ENCODE measurements at regions not wholly inside any gene's neighbourhood (a gene's known extent, or its start where the extent isn't known, plus 50 kb on each side); places are given as distances from the start of the nearest gene placed in this dataset.
"Not testable (repeated sequence)": the region's sequence is repeated elsewhere in the genome, so short reads cannot be mapped to it uniquely, and the experiment has no call there.

GRCh38 chr14:53857625-53858344, 98.8 kb downstream of the BMP4 start:
- no peak for ATAC-seq

GRCh38 chr14:53855574-53855973, 101.1 kb downstream of the BMP4 start:
- ATAC-seq, result peak; percentile 44

- no peak for ATAC-seq
These were observed 101.5 kb downstream of the BMP4 start for GRCh38 chr14:53855127-53855526.

GRCh38 chr14:53851394-53852090, 105.1 kb downstream of the BMP4 start:
- ATAC-seq, result no peak

- ATAC-seq, result no peak
These were observed 105.8 kb downstream of the BMP4 start for GRCh38 chr14:53850714-53851296.

- ATAC-seq, result no peak
These were observed 107.1 kb downstream of the BMP4 start for GRCh38 chr14:53849549-53849948.

GRCh38 chr14:53848854-53849253, 107.8 kb downstream of the BMP4 start:
- ATAC-seq, result no peak

GRCh38 chr14:53847881-53848280, 108.7 kb downstream of the BMP4 start:
- peak; percentile 39 for ATAC-seq

GRCh38 chr14:53847057-53847456, 109.6 kb downstream of the BMP4 start:
- ATAC-seq, result no peak

GRCh38 chr14:53845813-53846693, 110.6 kb downstream of the BMP4 start:
- ATAC-seq, result peak; percentile 66

GRCh38 chr14:53842938-53843337, 113.7 kb downstream of the BMP4 start:
- ATAC-seq, result no peak

GRCh38 chr14:53841109-53842099, 115.2 kb downstream of the BMP4 start:
- peak; percentile 57 for ATAC-seq

- ATAC-seq, result peak; percentile 81
These were observed 116.2 kb downstream of the BMP4 start for GRCh38 chr14:53840444-53840843.

GRCh38 chr14:53838374-53838773, 118.3 kb downstream of the BMP4 start:
- ATAC-seq, result no peak

GRCh38 chr14:53837656-53838055, 119.0 kb downstream of the BMP4 start:
- ATAC-seq, result not testable (repeated sequence)

GRCh38 chr14:53836551-53836950, 120.1 kb downstream of the BMP4 start:
- no peak for ATAC-seq

- no peak for ATAC-seq
These were observed 127.8 kb downstream of the BMP4 start for GRCh38 chr14:53828820-53829219.

- ATAC-seq, result no peak
These were observed 132.6 kb downstream of the BMP4 start for GRCh38 chr14:53824061-53824460.

- ATAC-seq, result no peak
These were observed 142.2 kb downstream of the BMP4 start for GRCh38 chr14:53814392-53814791.

GRCh38 chr14:53810221-53810620, 146.4 kb downstream of the BMP4 start:
- no peak for ATAC-seq

- no peak for ATAC-seq
These were observed 148.6 kb downstream of the BMP4 start for GRCh38 chr14:53808042-53808441.

GRCh38 chr14:53807542-53807941, 149.1 kb downstream of the BMP4 start:
- ATAC-seq, result no peak
